Thyroid gland (tissue), 4 donors: ENCODE measurements at regions not wholly inside any gene's neighbourhood (a gene's known extent, or its start where the extent isn't known, plus 50 kb on each side); places are given as distances from the start of the nearest gene placed in this dataset.

ENCODE experiments used
- DNase-seq, 2 donors: peaks; one replicate each; pipeline ENCODE4 v3.0.0-alpha.2; 2019
- H3K27ac ChIP-seq, 3 donors: fragments of 200-600 bp; sonication (generic); 1 replicate in 2 of 3; 2 replicates in 1 of 3; pipeline ENCODE4 v1.5.1; 2016 to 2019; ENCODE audit warnings: mild to moderate bottlenecking in 1 of 3, moderate library complexity in 1 of 3
- H3K27me3 ChIP-seq: fragments of 200-600 bp; sonication (generic); one replicate; pipeline ENCODE4 v1.5.1; 2019
- H3K36me3 ChIP-seq, 2 donors: fragments of 200-600 bp; sonication (generic); one replicate each; pipeline ENCODE4 v1.5.1; 2016 to 2019
- H3K4me1 ChIP-seq, 2 donors: fragments of 200-600 bp; sonication (generic); one replicate each; pipeline ENCODE4 v1.5.1; 2017 to 2019
- H3K4me3 ChIP-seq, 3 donors: fragments of 200-600 bp; sonication (generic); replicated peaks in 1 of 3; 1 replicate in 2 of 3; 2 replicates in 1 of 3; pipeline ENCODE4 v1.5.1; 2016; ENCODE audit warnings: mild to moderate bottlenecking in 1 of 3
- H3K9me3 ChIP-seq: fragments of 200-600 bp; sonication (generic); one replicate; pipeline ENCODE4 v1.5.1; 2017
- POLR2A ChIP-seq, 2 donors: fragments of 450-650 bp; IDR thresholded peaks; one replicate each; pipeline ENCODE4 v1.6.1; 2017; ENCODE audit warnings: antibody characterized with exemption in 2 of 2, mild to moderate bottlenecking in 2 of 2, moderate library complexity in 1 of 2
- WGBS, 2 donors: methylation state at CpG; one replicate each; pipeline ENCODE4 v1.1.5; 2017; 5-methylcytosine and 5-hydroxymethylcytosine counted together
- intact Hi-C: fragments of 100-400 bp; cut with DNase I; formaldehyde crosslinking; loops from one replicate; pipeline ENCODE4 v1.15.1; 2023
- TF ChIP-seq, protein P1 (sequence below), 6 experiments: fragments of 200-600 bp in 3 of 6; fragments of 450-650 bp in 3 of 6; sonication (generic) in 3 of 6; IDR thresholded peaks; one replicate each; pipeline ENCODE4 v1.5.1; 2016 to 2019; ENCODE audit warnings: antibody characterized with exemption in 6 of 6, mild to moderate bottlenecking in 2 of 6, inconsistent platforms in 1 of 6, moderate library complexity in 1 of 6

DNA sequence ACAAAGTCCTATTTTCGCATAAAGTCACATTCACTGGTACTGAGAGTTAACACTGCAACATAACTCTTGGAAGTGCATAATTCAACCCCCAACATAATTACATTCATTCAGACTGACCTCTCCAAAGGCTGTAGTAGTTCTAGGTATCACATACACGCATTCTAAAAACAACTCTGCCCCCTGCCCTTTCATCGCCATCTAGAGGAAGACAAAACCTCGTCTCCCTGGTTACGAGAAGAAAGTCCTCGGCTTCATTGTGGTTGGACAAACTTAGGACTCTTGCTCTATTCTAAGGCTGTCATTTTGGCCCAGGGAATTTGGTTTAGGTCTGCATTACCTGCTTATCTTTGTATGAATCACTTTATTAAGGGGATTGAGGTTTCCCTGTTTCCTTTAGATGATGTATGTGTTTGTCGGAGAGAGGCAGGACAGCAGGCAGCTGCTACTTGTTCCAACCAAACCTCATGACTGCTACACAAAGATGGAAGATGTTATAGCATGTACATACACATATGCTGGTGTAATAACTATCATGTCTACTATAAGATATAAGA, 215.4 kb upstream of the NRXN1 start:
- H3K27me3 ChIP-seq, result no peaks in the 10 kb centered on the region
- no peak for DNase-seq
- TF ChIP-seq, protein P1, sequence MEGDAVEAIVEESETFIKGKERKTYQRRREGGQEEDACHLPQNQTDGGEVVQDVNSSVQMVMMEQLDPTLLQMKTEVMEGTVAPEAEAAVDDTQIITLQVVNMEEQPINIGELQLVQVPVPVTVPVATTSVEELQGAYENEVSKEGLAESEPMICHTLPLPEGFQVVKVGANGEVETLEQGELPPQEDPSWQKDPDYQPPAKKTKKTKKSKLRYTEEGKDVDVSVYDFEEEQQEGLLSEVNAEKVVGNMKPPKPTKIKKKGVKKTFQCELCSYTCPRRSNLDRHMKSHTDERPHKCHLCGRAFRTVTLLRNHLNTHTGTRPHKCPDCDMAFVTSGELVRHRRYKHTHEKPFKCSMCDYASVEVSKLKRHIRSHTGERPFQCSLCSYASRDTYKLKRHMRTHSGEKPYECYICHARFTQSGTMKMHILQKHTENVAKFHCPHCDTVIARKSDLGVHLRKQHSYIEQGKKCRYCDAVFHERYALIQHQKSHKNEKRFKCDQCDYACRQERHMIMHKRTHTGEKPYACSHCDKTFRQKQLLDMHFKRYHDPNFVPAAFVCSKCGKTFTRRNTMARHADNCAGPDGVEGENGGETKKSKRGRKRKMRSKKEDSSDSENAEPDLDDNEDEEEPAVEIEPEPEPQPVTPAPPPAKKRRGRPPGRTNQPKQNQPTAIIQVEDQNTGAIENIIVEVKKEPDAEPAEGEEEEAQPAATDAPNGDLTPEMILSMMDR (IDR thresholded peaks at IDR 0.05), result no peak
- TF ChIP-seq POLR2A (IDR thresholded peaks at IDR 0.05), result no peak
- 79 to 84% methylated on average over 7 of the region's 7 CpGs for WGBS, 2 donors
- no peaks in the 10 kb centered on the region for H3K36me3 ChIP-seq
- intact Hi-C loops, result no loop called here
- no peaks in the 10 kb centered on the region for H3K4me1 ChIP-seq
- no peak overlapping the region for H3K27ac ChIP-seq
- no peaks in the 10 kb centered on the region for H3K9me3 ChIP-seq
- H3K4me3 ChIP-seq, result no peak overlapping the region

DNA sequence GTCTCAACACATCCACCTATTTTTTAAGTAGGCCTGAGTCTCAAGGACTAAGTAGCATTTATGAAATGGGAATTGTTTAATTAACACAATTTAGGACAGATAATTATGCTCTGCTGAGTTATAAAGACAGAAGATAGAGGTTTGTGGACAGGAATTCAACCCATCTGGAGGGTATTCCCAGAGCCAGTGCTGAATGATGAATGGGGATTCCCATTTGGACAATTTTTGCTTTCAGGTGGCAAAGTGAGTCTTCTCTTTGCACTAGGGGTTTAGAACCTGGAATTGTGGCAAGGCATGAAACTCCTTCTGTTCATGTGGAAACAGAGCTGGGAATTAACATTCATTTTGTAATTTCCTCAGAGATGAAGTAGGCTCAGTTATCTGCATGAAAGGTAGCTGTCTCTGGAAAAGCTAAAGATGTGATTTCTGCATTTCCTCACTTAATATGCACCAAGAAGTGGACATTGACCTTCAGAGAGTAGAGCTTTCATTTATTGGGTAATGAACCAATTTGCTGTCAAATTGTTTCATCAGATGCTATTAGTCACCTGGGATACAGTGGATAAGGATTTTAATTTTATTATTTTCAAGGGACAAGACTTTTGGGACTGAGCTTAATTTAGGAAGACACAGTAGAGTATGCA, 212.1 kb upstream of the NRXN1 start:
- no peaks in the 10 kb centered on the region for H3K9me3 ChIP-seq
- no peaks in the 10 kb centered on the region for H3K36me3 ChIP-seq
- intact Hi-C loops, result no loop called here
- TF ChIP-seq, protein P1 (IDR thresholded peaks at IDR 0.05), result no peak
- no peak for TF ChIP-seq POLR2A (IDR thresholded peaks at IDR 0.05)
- no peak overlapping the region for H3K4me3 ChIP-seq
- no peaks in the 10 kb centered on the region for H3K4me1 ChIP-seq
- no peak overlapping the region for H3K27ac ChIP-seq
- no peaks in the 10 kb centered on the region for H3K27me3 ChIP-seq
- no peak for DNase-seq

DNA sequence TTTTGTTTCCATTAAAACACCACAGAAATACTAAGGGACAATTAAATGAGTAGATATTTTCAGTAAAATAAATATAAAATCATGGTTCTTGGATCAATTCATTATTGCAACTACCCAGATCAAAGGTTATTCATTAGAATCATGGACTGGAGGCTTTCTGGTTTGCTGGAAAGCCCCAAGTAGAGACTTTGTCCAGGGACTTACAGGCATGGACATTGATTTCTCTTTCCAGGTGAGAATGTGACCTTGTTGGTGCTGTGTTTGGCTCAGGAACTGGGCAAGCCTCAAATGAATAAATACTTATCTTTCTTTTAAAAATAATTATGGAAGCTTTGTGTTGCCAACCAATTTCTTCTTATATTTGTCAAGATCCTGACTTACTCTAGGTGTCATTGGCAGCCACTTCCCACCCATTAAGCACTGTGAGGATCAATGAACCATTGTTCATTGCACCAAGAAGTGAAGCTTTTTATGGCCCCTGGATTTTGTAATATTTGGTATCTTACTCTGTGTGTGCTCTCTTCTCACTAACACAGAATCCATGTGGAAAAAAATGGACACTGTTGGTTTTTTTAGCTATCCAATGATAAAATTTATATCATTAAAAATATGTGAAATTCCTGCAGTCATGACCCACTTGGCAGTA, 205.8 kb upstream of the NRXN1 start:
- no peak for DNase-seq
- no peaks in the 10 kb centered on the region for H3K27me3 ChIP-seq
- TF ChIP-seq POLR2A (IDR thresholded peaks at IDR 0.05), result no peak
- TF ChIP-seq, protein P1 (IDR thresholded peaks at IDR 0.05), result no peak

DNA sequence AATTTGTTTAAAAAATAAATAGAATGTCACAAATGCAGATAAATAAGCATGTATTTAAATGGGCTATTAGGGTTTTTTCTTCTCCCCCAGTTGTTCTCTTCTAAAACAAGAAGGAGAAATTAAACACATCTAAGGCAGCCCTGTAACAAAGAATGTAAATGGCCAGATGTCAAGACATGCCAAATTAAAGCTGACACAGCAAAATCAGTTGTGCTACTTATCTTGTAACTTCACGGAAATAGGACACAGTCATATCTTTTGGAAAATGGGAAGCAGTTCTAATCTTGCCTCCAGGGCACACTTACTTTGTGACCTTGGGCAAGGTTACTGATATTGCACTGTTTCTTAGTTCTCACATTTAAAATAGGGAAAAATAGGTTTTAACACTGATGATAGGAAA, 200.1 kb upstream of the NRXN1 start:
- WGBS, 2 donors, result 51 to 71% methylated on average over 1 of the region's 1 CpG
- Histone ChIP-seq H3K9me3 (no peaks in the 10 kb centered on the region), H3K27me3 (no peaks in the 10 kb centered on the region), H3K36me3 (no peaks in the 10 kb centered on the region), H3K4me3 (no peak overlapping the region), H3K27ac (no peak overlapping the region), H3K4me1 (no peaks in the 10 kb centered on the region)
- no peak for DNase-seq
- intact Hi-C loops, result no loop called here
- TF ChIP-seq, protein P1 (IDR thresholded peaks at IDR 0.05), result no peak
- no peak for TF ChIP-seq POLR2A (IDR thresholded peaks at IDR 0.05)

More for the DNA sequence above, 205.8 kb upstream of the NRXN1 start:
- Histone ChIP-seq H3K4me1 (no peaks in the 10 kb centered on the region), H3K4me3 (no peak overlapping the region), H3K36me3 (no peaks in the 10 kb centered on the region), H3K27ac (no peak overlapping the region), H3K9me3 (no peaks in the 10 kb centered on the region)
- intact Hi-C loops, result no loop called here

DNA sequence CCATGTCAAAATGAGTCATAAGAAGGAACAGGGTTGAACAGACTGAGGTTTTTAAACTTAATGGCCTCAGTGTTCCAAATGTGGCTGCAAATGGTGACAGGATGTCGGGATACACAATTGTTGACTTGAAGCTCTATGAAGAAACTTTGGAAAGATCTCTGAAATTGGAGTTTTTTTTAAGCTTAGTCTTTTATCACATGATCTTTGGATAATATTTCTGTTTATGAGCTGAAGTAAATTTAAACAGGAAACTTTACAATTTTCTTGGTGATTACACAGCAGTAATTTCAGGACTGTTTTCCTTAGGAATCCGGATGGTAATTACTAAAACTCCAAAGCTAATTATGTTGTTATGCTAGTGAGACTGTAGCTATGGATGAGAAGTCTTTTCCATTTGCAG, 199.1 kb upstream of the NRXN1 start:
- Histone ChIP-seq H3K27me3 (no peaks in the 10 kb centered on the region), H3K4me3 (no peak overlapping the region), H3K4me1 (no peaks in the 10 kb centered on the region), H3K27ac (no peak overlapping the region), H3K36me3 (no peaks in the 10 kb centered on the region), H3K9me3 (no peaks in the 10 kb centered on the region)
- no peak for DNase-seq
- WGBS, 2 donors, result 72 to 74% methylated on average over 2 of the region's 2 CpGs
- TF ChIP-seq, protein P1 (IDR thresholded peaks at IDR 0.05), result no peak
- no peak for TF ChIP-seq POLR2A (IDR thresholded peaks at IDR 0.05)
- intact Hi-C loops, result no loop called here
